ENCODE measurements at regions not wholly inside any gene's neighbourhood (a gene's known extent, or its start where the extent isn't known, plus 50 kb on each side); places are given as distances from the start of the nearest gene placed in this dataset.

DNA sequence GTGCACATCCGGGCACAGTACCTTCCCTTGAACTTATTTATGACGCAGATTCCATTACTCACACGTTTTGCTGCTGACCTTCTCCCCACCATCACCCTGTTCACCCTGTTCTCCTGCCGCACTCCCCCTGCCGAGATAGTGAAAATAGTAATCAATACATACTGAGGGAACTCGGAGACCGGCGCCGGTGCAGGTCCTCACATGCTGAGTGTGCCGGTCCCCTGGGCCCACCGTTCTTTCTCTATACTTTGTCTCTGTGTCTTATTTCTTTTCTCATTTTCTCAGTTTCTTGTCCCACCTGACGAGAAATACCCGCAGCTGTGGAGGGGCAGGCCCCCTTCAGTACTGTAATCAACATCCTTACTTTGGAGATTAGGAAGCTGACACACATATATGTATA, 1337.1 kb upstream of the PABPC4L start:
- H3K9me3 ChIP-seq (ENCODE audit: control insufficient read depth in 2 of 3, insufficient read depth in 1 of 3, low read length in 3 of 3): no peaks in the 10 kb centered on the region
- TF ChIP-seq, protein P1, sequence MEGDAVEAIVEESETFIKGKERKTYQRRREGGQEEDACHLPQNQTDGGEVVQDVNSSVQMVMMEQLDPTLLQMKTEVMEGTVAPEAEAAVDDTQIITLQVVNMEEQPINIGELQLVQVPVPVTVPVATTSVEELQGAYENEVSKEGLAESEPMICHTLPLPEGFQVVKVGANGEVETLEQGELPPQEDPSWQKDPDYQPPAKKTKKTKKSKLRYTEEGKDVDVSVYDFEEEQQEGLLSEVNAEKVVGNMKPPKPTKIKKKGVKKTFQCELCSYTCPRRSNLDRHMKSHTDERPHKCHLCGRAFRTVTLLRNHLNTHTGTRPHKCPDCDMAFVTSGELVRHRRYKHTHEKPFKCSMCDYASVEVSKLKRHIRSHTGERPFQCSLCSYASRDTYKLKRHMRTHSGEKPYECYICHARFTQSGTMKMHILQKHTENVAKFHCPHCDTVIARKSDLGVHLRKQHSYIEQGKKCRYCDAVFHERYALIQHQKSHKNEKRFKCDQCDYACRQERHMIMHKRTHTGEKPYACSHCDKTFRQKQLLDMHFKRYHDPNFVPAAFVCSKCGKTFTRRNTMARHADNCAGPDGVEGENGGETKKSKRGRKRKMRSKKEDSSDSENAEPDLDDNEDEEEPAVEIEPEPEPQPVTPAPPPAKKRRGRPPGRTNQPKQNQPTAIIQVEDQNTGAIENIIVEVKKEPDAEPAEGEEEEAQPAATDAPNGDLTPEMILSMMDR (IDR thresholded peaks at IDR 0.05; ENCODE audit: borderline replicate concordance, extremely low read depth, insufficient read depth): no peak
- no peak for FAIRE-seq
- H3K4me3 ChIP-seq (ENCODE audit: low read length in 3 of 3): no peak overlapping the region
- H3K27me3 ChIP-seq (ENCODE audit: control insufficient read depth, insufficient read depth, low read length): no peaks in the 10 kb centered on the region
- H3K4me1 ChIP-seq (ENCODE audit: control insufficient read depth in 2 of 3, insufficient read depth in 2 of 3, low read depth in 1 of 3, low read length in 3 of 3): no peaks in the 10 kb centered on the region
- H3K36me3 ChIP-seq (ENCODE audit: control insufficient read depth in 2 of 3, insufficient read depth in 3 of 3, low read length in 3 of 3): no peaks in the 10 kb centered on the region
- peak in 1 of 5 donors; percentile 40 for DNase-seq
- no peak overlapping the region for H3K27ac ChIP-seq (ENCODE audit: low read depth in 2 of 2, low read length in 2 of 2)
- no peak overlapping the region for H3K9ac ChIP-seq (ENCODE audit: low read length in 3 of 3)
- intact Hi-C loops (cut with DNase I): no loop called here

GRCh38 chr4:135533053-135533452, 1331.5 kb upstream of the PABPC4L start:
- no peaks in the 10 kb centered on the region for H3K27me3 ChIP-seq (ENCODE audit: control insufficient read depth, insufficient read depth, low read length)
- no peak for DNase-seq
- no peak for FAIRE-seq
- H3K9me3 ChIP-seq (ENCODE audit: control insufficient read depth in 2 of 3, insufficient read depth in 1 of 3, low read length in 3 of 3): no peaks in the 10 kb centered on the region
- TF ChIP-seq, protein P1 (IDR thresholded peaks at IDR 0.05; ENCODE audit: borderline replicate concordance, extremely low read depth, insufficient read depth): no peak
- no peaks in the 10 kb centered on the region for H3K4me1 ChIP-seq (ENCODE audit: control insufficient read depth in 2 of 3, insufficient read depth in 2 of 3, low read depth in 1 of 3, low read length in 3 of 3)
- intact Hi-C loops (cut with DNase I): no loop called here
- H3K36me3 ChIP-seq (ENCODE audit: control insufficient read depth in 2 of 3, insufficient read depth in 3 of 3, low read length in 3 of 3): no peaks in the 10 kb centered on the region
- H3K27ac ChIP-seq (ENCODE audit: low read depth in 2 of 2, low read length in 2 of 2): no peak overlapping the region
- no peak overlapping the region for H3K4me3 ChIP-seq (ENCODE audit: low read length in 3 of 3)
- no peak overlapping the region for H3K9ac ChIP-seq (ENCODE audit: low read length in 3 of 3)

GRCh38 chr4:135532132-135532531, 1330.5 kb upstream of the PABPC4L start:
- intact Hi-C loops (cut with DNase I): no loop called here
- FAIRE-seq: no peak
- TF ChIP-seq, protein P1 (IDR thresholded peaks at IDR 0.05; ENCODE audit: borderline replicate concordance, extremely low read depth, insufficient read depth): no peak

GRCh38 chr4:135515295-135515694, 1313.7 kb upstream of the PABPC4L start:
- Histone ChIP-seq H3K4me3 (ENCODE audit: low read length in 3 of 3) (no peak overlapping the region), H3K36me3 (ENCODE audit: control insufficient read depth in 2 of 3, insufficient read depth in 3 of 3, low read length in 3 of 3) (no peaks in the 10 kb centered on the region), H3K4me1 (ENCODE audit: control insufficient read depth in 2 of 3, insufficient read depth in 2 of 3, low read depth in 1 of 3, low read length in 3 of 3) (no peaks in the 10 kb centered on the region), H3K27ac (ENCODE audit: low read depth in 2 of 2, low read length in 2 of 2) (no peak overlapping the region), H3K27me3 (ENCODE audit: control insufficient read depth, insufficient read depth, low read length) (no peaks in the 10 kb centered on the region), H3K9me3 (ENCODE audit: control insufficient read depth in 2 of 3, insufficient read depth in 1 of 3, low read length in 3 of 3) (no peaks in the 10 kb centered on the region), H3K9ac (ENCODE audit: low read length in 3 of 3) (no peak overlapping the region)
- DNase-seq: no peak
- intact Hi-C loops (cut with DNase I): no loop called here
- FAIRE-seq: no peak
- TF ChIP-seq, protein P1 (IDR thresholded peaks at IDR 0.05; ENCODE audit: borderline replicate concordance, extremely low read depth, insufficient read depth): no peak

More at GRCh38 chr4:135532132-135532531, 1330.5 kb upstream of the PABPC4L start:
- no peaks in the 10 kb centered on the region for H3K27me3 ChIP-seq (ENCODE audit: control insufficient read depth, insufficient read depth, low read length)
- no peaks in the 10 kb centered on the region for H3K9me3 ChIP-seq (ENCODE audit: control insufficient read depth in 2 of 3, insufficient read depth in 1 of 3, low read length in 3 of 3)
- H3K36me3 ChIP-seq (ENCODE audit: control insufficient read depth in 2 of 3, insufficient read depth in 3 of 3, low read length in 3 of 3): no peaks in the 10 kb centered on the region
- H3K9ac ChIP-seq (ENCODE audit: low read length in 3 of 3): no peak overlapping the region
- no peak overlapping the region for H3K27ac ChIP-seq (ENCODE audit: low read depth in 2 of 2, low read length in 2 of 2)
- no peak overlapping the region for H3K4me3 ChIP-seq (ENCODE audit: low read length in 3 of 3)
- H3K4me1 ChIP-seq (ENCODE audit: control insufficient read depth in 2 of 3, insufficient read depth in 2 of 3, low read depth in 1 of 3, low read length in 3 of 3): no peaks in the 10 kb centered on the region
- no peak for DNase-seq
